AML-193 (cell line): ENCODE measurements at regions not wholly inside any gene's neighbourhood (a gene's known extent, or its start where the extent isn't known, plus 50 kb on each side); places are given as distances from the start of the nearest gene placed in this dataset.

Source experiments
- DNase-seq, 2 experiments: peaks; one replicate each; lab custom pipeline; 2025; lab: John Stamatoyannopoulos, UW

GRCh38 chr5:173527671-173528070 is 88.8 kb downstream of the BOD1 start:
- DNase-seq: no peak

DNA sequence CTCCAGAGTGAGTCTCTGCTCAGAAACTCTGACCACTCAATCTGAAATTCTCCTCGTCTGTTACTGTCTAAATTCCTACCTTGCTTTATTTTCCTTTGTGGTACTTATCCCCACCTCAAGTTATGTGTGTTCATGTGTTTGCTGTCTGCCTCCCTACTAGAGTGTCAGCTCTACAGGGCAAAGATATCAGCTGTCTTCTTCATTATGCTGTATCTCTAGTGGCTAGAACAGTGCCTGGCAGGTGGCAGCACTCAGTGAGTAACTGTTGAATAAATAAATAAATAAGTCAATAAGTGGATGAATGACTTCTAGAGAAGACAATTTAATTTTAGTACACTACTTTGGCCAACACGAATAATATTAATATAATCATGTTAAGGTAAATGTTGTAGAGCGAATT is 92.3 kb downstream of the BOD1 start:
- DNase-seq: no peak

DNA sequence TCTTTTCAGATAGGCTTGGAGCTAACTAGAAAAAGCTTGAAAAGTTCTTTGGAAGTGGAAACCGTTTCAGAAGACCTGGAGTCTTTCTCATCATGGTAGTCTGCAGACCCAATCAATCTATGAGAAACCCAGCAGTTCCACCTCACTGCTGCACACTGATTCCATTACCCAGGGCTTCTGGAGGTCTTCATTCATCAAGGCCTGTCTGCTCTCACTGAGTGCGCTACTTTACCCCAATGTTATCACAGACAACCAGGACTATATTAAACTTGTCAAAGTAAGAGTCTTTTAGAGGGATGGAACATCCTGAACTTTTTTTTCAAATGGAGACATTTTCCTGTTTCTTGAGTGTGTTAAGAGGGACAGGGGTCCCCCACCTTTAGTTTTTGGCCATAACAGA is 93.1 kb downstream of the BOD1 start:
- no peak for DNase-seq

GRCh38 chr5:173522518-173522917 is 93.9 kb downstream of the BOD1 start:
- DNase-seq: no peak

DNA sequence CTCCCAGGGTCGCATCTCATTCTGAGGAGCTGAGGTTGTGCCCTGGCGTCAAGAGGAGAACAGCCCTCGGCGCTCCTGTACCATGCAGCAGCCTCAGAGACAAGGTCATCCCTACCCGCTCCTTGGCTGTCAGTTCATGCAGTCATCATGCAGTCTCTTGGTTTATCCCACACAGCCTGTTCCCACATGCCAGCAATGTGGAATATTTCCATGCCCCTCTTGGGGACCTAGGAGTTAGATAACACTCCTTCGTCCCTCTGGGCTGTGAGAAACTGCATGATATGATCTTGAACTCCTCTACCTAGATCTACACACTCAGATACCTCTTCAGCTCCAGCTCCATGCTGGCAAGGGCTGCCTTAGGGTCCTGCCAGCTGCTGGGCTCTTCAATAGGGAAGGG is 97.6 kb downstream of the BOD1 start:
- no peak for DNase-seq

DNA sequence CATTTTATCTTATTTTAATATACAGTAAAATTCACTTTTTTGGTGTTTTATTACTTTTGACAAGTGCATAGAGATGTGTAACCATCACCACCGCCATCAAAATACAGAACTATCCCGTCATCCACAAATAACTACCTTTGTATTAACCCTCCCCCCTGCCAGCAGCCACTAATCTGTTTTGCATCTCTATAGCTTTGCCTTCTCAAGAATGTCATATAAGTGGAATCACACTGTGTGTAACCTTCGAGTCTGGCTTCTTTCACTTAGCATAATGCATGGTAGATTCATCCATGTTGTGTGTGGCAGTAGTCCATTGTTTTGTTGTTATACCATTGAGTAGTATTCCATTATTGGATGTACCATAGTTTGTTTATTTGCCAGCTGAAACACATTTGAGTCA is 98.8 kb downstream of the BOD1 start:
- no peak for DNase-seq

- no peak for DNase-seq
Observed at GRCh38 chr5:173515526-173515925, 100.9 kb downstream of the BOD1 start.

GRCh38 chr5:173514661-173515060 is 101.8 kb downstream of the BOD1 start:
- no peak for DNase-seq

- no peak for DNase-seq
Observed at GRCh38 chr5:173513521-173513991, 102.9 kb downstream of the BOD1 start.

GRCh38 chr5:173512637-173513435 is 103.6 kb downstream of the BOD1 start:
- DNase-seq: no peak

GRCh38 chr5:173509060-173509459 is 107.4 kb downstream of the BOD1 start:
- DNase-seq: no peak

DNA sequence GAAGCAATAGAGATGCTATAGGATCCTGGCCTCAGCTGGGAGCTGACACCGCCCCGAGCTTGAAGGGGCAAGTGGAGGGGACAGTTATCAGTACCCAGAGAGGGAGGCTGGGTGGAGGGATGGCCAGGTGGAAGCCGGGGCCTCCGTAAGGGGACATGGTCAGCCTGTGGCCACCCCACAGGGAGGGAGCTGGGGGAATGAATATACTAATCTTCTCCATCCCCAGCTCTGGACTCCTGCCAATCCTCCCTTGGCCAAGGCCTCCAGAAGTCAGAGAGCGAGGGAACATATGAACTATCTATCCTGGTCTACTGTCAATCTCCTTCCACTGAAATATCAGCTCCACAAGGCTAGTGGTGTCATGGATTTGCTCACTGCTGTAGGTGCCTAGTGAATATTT is 109.3 kb downstream of the BOD1 start:
- no peak for DNase-seq

- DNase-seq: no peak
Observed at GRCh38 chr5:173505634-173506033, 110.8 kb downstream of the BOD1 start.

- DNase-seq: no peak
Observed at GRCh38 chr5:173501922-173502321, 114.5 kb downstream of the BOD1 start.

- DNase-seq: no peak
Observed at GRCh38 chr5:173501271-173501670, 115.2 kb downstream of the BOD1 start.

DNA sequence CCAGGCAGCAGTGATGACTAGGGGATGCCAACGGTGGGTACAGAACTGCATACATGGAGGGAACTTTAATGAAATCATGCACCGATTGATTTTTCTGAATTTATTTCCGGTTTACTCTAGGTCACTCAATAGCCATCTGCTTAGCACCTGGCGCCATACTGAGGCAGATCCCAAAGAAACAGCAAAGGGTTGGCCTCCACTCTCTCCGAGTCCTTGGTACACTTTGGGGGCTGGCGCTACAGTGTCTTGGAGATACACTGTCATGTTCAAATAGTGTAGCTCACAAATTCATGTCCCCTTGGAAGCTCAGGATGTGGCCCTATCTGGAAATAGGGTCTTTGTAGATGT is 116.3 kb downstream of the BOD1 start:
- DNase-seq: no peak

- no peak for DNase-seq
Observed at GRCh38 chr5:173499471-173500212, 116.8 kb downstream of the BOD1 start.

DNA sequence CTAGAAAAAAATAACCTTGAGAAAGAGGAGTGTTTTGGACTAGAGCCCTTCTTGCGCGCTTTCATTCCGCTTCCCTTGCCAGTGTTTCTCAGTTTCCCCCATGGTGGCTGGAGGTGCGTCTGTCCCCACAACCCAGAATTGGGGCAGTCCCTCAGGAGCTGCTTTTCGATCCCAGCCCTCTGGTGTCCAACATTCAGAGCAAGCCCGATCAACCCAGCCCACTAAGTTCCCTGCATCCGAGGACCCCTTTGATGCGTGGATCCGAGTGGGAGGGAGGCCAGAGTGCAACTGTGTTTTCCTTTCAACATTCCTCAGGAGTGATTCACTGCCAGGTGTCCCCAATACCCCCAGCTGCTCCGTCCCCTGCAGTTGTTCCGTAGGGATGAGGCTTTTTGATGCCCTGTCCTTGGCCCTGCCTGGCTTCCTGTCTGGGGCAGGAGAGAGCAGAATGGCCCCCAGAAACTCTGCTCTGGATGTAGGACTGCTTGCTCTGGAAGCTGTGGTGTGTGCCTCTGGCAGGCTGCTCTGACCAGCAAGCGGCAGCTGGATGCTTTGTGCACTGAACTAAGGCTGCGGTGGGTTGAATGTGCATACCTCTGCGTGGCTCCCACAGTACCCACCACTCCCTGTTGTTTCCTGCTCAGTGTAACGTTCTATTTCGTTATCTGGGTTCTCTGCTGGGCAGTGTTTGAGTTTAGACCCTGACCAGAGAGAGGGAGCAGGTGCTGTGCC is 117.5 kb downstream of the BOD1 start:
- DNase-seq: no peak

GRCh38 chr5:173498286-173498685 is 118.2 kb downstream of the BOD1 start:
- DNase-seq: no peak

DNA sequence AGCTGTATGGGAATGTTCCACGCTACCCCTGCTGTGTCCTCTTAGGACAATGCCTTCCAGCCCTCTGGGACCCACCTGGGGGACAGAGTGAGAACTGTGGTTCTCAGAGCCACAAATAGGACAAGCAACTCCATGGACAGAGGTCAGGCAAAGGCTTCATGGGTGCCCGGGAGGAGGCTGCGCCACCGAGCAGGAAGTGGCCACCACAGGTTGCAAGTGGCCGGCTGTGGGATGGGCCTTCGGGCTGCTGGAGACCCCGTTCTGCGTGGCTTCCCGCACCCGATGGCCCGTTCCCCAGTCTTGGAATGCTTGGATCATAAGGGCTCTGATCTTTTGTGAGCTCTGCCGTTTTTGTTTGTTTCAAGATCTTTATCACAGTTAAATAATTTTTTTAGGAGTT is 118.8 kb downstream of the BOD1 start:
- no peak for DNase-seq

DNA sequence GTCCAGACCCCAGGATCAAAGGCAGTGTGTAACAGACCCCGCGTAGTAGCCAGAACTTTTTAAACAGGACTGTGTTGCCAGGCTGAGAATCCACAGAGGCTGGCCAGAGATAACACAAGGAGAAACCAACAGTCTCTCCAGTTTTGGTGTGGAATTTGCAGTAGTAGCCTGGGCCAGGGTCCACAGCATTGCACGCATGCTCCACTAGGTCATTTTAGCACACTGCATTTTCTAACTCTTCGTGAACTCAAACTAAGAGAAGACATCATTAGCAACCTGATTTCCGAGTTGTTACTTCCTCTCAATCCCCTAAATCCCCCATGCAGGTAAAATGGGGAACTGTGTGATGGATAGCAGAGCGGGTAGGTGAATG is 119.6 kb downstream of the BOD1 start:
- DNase-seq: no peak

GRCh38 chr5:173496129-173496882 is 120.1 kb downstream of the BOD1 start:
- no peak for DNase-seq
